Natural killer cell (primary cell): ENCODE measurements at regions not wholly inside any gene's neighbourhood (a gene's known extent, or its start where the extent isn't known, plus 50 kb on each side); places are given as distances from the start of the nearest gene placed in this dataset.
A peak's percentile ranks its signal among the peaks of the same experiment; 100 is the strongest.

ENCODE experiments used
- ATAC-seq, 3 donors: fragments of 150-1000 bp in 2 of 3; fragments of 200-7000 bp in 1 of 3; cut with Tn5 transposase; 1 replicate in 1 of 3; 2 replicates in 2 of 3; pipeline ENCODE4 v1.10.0; 2021; ENCODE audit warnings: mild to moderate bottlenecking in 2 of 3, moderate library complexity in 2 of 3
- DNase-seq, 2 donors: peaks; one replicate each; pipeline versions ENCODE4 v3.0.0 to v3.0.0-alpha.2; 2013 to 2021; ENCODE audit warnings: mixed read lengths in 1 of 2
- H3K27ac ChIP-seq: one replicate; pipeline ENCODE4 v1.5.1; 2013; ENCODE audit warnings: mild to moderate bottlenecking, low read length
- H3K27me3 ChIP-seq: one replicate; pipeline ENCODE4 v1.6.1; 2013; ENCODE audit warnings: low read length; ENCODE audit not compliant: control insufficient read depth, insufficient read depth
- H3K36me3 ChIP-seq: one replicate; pipeline ENCODE4 v1.6.1; 2013; ENCODE audit warnings: low read length; ENCODE audit not compliant: control insufficient read depth, insufficient read depth
- H3K4me1 ChIP-seq: one replicate; pipeline ENCODE4 v1.6.1; 2013; ENCODE audit warnings: low read length; ENCODE audit not compliant: control insufficient read depth, insufficient read depth
- H3K4me3 ChIP-seq: one replicate; pipeline ENCODE4 v1.5.1; 2013; ENCODE audit warnings: low read length
- H3K9me3 ChIP-seq: one replicate; pipeline ENCODE4 v1.6.1; 2013; ENCODE audit warnings: low read length; ENCODE audit not compliant: control insufficient read depth, insufficient read depth
- H3K27ac Mint-ChIP-seq, 2 donors: one replicate each; pipeline ENCODE4 v1.8.0; 2022; ENCODE audit warnings: mild to moderate bottlenecking in 2 of 2, mixed read lengths in 2 of 2, moderate library complexity in 1 of 2
- H3K27me3 Mint-ChIP-seq, 2 donors: one replicate each; pipeline ENCODE4 v1.8.0; 2022; ENCODE audit warnings: low read depth in 2 of 2, mixed read lengths in 2 of 2
- H3K36me3 Mint-ChIP-seq: one replicate; pipeline ENCODE4 v1.8.0; 2022; ENCODE audit warnings: mixed read lengths
- H3K4me1 Mint-ChIP-seq, 2 donors: one replicate each; pipeline ENCODE4 v1.8.0; 2022; ENCODE audit warnings: mixed read lengths in 2 of 2
- H3K4me3 Mint-ChIP-seq: one replicate; pipeline ENCODE4 v1.8.0; 2022; ENCODE audit warnings: mild to moderate bottlenecking, moderate library complexity, mixed read lengths
- H3K9me3 Mint-ChIP-seq, 2 donors: one replicate each; pipeline ENCODE4 v1.8.0; 2022; ENCODE audit warnings: mixed read lengths in 2 of 2
- WGBS: methylation state at CpG from one replicate; pipeline ENCODE4 v1.1.7; 2013; ENCODE audit warnings: missing lambda C conversion rate; ENCODE audit not compliant: insufficient coverage; 5-methylcytosine and 5-hydroxymethylcytosine counted together
- intact Hi-C: fragments of 100-400 bp; cut with micrococcal nuclease; formaldehyde crosslinking; loops from one replicate; pipeline ENCODE4 v1.14.2; 2022
- TF ChIP-seq, protein P1 (sequence below): fragments of 200-600 bp; IDR thresholded peaks from one replicate; pipeline ENCODE4 v1.8.0; 2022; ENCODE audit warnings: antibody characterized with exemption

DNA sequence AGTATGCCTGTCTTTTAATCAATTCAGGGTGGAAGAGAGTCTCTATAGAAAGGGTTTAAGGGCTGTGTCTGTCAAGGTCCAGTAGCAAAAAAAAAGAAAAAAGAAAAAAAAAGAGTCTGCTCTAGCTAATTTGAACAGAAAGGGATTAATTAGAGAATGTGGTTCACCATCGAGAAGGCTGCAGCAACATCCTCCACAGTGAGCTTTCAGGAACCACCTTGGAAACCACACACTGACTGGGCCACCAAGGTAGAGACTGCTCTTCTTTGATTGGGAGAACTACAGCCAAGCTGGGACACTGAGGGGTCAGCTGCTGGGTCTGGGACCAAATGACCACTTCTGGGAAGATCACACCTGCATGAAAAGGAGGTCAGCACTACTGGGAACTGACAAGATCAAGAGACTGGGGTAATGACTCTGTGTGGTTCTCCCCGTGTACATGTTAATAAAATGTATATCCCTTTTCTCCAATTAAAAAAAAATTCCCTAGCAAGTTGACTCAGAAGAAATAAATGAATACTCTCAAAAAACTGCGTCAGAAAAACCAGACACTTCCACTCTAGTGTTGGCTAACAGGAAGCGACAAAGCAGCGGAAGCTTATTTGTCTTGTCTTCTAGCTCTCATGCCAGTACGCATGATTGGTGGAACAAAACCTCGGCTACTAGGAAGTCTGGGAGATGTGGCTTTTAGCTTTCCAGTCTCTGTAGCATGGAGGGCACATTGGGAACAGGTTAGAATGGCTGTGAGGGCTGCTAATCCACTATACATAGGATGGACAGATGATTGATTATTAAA, 60.0 kb upstream of the IVNS1ABP start:
- peak; percentile 58 to 68 (median 65) for ATAC-seq
- H3K36me3 Mint-ChIP-seq = no peaks in the 10 kb centered on the region
- no peak overlapping the region for H3K4me3 Mint-ChIP-seq
- 68% methylated on average over 7 of the region's 7 CpGs for WGBS
- peaks cover 19 to 26% of the 10 kb centered on the region in 2 donors for H3K4me1 Mint-ChIP-seq
- intact Hi-C loops = no loop called here
- H3K27me3 Mint-ChIP-seq = no peaks in the 10 kb centered on the region
- no peak overlapping the region for H3K27ac Mint-ChIP-seq
- peaks cover 0 to 4% of the 10 kb centered on the region in 2 donors for H3K9me3 Mint-ChIP-seq
- H3K4me3 ChIP-seq = no peak overlapping the region
- peak in 1 of 2 donors; percentile 21 for DNase-seq
- no peaks in the 10 kb centered on the region for H3K36me3 ChIP-seq
- no peaks in the 10 kb centered on the region for H3K27me3 ChIP-seq
- TF ChIP-seq, protein P1, sequence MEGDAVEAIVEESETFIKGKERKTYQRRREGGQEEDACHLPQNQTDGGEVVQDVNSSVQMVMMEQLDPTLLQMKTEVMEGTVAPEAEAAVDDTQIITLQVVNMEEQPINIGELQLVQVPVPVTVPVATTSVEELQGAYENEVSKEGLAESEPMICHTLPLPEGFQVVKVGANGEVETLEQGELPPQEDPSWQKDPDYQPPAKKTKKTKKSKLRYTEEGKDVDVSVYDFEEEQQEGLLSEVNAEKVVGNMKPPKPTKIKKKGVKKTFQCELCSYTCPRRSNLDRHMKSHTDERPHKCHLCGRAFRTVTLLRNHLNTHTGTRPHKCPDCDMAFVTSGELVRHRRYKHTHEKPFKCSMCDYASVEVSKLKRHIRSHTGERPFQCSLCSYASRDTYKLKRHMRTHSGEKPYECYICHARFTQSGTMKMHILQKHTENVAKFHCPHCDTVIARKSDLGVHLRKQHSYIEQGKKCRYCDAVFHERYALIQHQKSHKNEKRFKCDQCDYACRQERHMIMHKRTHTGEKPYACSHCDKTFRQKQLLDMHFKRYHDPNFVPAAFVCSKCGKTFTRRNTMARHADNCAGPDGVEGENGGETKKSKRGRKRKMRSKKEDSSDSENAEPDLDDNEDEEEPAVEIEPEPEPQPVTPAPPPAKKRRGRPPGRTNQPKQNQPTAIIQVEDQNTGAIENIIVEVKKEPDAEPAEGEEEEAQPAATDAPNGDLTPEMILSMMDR = no peak
- peak overlapping the region; percentile 21 for H3K27ac ChIP-seq
- H3K4me1 ChIP-seq = peaks cover 21% of the 10 kb centered on the region
- no peaks in the 10 kb centered on the region for H3K9me3 ChIP-seq

DNA sequence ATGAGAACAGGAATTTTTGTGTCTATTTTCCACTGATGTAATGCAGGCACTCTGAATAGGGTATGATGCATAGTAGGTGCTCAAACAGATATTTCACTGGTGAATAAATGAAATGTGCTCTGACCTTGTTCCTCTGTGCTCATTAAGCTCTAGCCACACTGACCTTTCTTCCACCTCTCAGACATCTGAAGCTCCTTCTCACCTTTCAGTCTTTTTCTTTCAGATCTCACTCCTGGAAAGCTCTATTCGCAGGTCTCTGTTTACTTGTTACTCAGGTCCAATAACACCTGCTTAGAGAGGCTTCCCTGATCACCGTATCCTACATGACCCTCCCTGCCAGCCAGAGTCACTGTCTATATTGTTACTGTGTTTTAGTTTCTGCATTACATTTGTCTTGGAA, 59.2 kb upstream of the IVNS1ABP start:
- Histone ChIP-seq H3K4me1 (peaks cover 21% of the 10 kb centered on the region), H3K27ac (no peak overlapping the region), H3K9me3 (no peaks in the 10 kb centered on the region), H3K4me3 (no peak overlapping the region), H3K36me3 (no peaks in the 10 kb centered on the region), H3K27me3 (no peaks in the 10 kb centered on the region)
- no peaks in the 10 kb centered on the region for H3K27me3 Mint-ChIP-seq
- ATAC-seq (no peak), DNase-seq (no peak)
- H3K9me3 Mint-ChIP-seq = no peaks in the 10 kb centered on the region
- H3K27ac Mint-ChIP-seq = no peak overlapping the region
- TF ChIP-seq, protein P1 = no peak
- no peaks in the 10 kb centered on the region for H3K36me3 Mint-ChIP-seq
- peaks cover 19 to 26% of the 10 kb centered on the region in 2 donors for H3K4me1 Mint-ChIP-seq
- WGBS = 100% methylated on average over 2 of the region's 2 CpGs
- H3K4me3 Mint-ChIP-seq = no peak overlapping the region
- intact Hi-C loops = no loop called here

DNA sequence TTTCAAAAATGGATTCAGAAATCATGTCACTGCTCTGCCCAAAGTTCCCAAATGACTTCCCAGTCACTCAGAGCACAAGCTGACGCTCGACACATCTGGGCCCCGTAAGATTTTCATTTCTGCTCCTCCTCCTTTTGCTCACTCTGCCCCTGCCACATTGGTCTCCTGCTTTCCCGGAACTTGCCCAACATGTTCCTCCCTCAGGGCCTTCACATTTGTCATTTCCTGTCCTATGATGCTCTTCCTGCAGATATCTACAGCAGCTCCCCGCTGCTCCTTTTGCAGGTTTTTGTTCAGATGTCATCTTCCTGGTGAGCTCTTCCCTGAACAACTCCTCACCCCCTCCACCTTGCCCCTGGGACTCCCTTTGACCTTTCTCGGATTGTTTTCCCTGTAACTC, 58.5 kb upstream of the IVNS1ABP start:
- no peaks in the 10 kb centered on the region for H3K27me3 ChIP-seq
- DNase-seq = peak in 1 of 2 donors; percentile 14
- H3K4me1 ChIP-seq = peaks cover 21% of the 10 kb centered on the region
- Mint-ChIP-seq H3K4me1 (peaks cover 19 to 26% of the 10 kb centered on the region in 2 donors), H3K27ac (no peak overlapping the region), H3K36me3 (no peaks in the 10 kb centered on the region), H3K4me3 (no peak overlapping the region), H3K27me3 (no peaks in the 10 kb centered on the region), H3K9me3 (no peaks in the 10 kb centered on the region)
- ATAC-seq = peak; percentile 28 to 64 (median 29)
- WGBS = 85% methylated on average over 6 of the region's 6 CpGs
- H3K9me3 ChIP-seq = no peaks in the 10 kb centered on the region
- H3K4me3 ChIP-seq = no peak overlapping the region
- TF ChIP-seq, protein P1 = no peak
- H3K27ac ChIP-seq = no peak overlapping the region
- intact Hi-C loops = no loop called here
- H3K36me3 ChIP-seq = no peaks in the 10 kb centered on the region
